Breast epithelium (tissue), 3 donors: ENCODE measurements at regions not wholly inside any gene's neighbourhood (a gene's known extent, or its start where the extent isn't known, plus 50 kb on each side); places are given as distances from the start of the nearest gene placed in this dataset.

Experiments used
- CTCF ChIP-seq, 3 donors: fragments of 450-650 bp; IDR thresholded peaks; one replicate each; pipeline ENCODE4 v1.5.1; 2016 to 2017; ENCODE audit warnings: antibody characterized with exemption in 3 of 3, mild to moderate bottlenecking in 3 of 3, moderate library complexity in 3 of 3
- POLR2AphosphoS5 ChIP-seq, 3 donors: sonication (generic); formaldehyde crosslinking; IDR thresholded peaks; one replicate each; pipeline ENCODE4 v1.6.1; 2017; ENCODE audit warnings: antibody characterized with exemption in 3 of 3

DNA sequence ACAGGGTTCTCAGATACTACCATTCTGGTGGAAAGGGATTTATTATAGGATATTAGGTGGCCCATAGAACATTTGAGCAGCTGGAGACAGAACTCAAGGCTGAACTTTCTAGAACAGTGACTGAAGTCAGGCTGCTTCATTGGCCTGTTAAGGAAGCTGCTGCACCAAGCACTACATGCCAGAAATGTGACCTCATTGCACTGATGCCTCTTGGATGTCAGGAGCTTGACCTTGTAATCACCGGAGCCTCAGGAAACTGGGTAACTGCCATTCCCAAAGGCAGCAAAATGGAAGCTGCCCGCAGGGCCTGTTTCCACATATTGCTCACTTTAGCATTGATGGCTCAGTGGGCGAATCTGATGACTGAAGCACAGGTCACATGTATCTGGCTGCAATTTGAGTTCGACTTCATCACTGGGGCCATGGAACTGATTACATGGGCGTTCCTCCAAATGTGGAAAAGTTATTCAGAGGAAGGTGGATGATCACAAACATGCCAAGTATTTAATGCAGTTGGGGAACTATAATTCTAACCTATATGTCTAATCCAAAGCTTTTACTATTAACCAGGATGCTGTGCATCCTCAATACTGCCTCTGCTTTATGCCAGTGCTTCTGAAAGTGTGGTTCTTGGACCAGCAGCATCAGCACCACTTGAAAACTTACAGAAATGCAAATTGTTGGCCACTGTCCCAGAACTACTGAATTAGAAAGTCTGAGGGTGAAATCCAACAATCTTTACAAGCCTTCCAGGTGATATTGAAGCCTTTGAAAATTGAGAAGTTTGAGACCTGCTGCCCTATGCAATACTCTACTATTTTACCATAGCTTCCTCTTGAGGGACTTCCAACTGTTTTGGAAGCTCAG lies 337.2 kb upstream of the NAV3 start:
- TF ChIP-seq CTCF (IDR thresholded peaks at IDR 0.05) (no peak), POLR2AphosphoS5 (IDR thresholded peaks at IDR 0.05) (no peak)
